NCI-H69 (cell line): ENCODE measurements at regions not wholly inside any gene's neighbourhood (a gene's known extent, or its start where the extent isn't known, plus 50 kb on each side); places are given as distances from the start of the nearest gene placed in this dataset.
"Not testable (repeated sequence)": the region's sequence is repeated elsewhere in the genome, so short reads cannot be mapped to it uniquely, and the experiment has no call there.

Experiments used
- DNase-seq: peaks from one replicate; lab custom pipeline; 2025; lab: John Stamatoyannopoulos, UW

DNA sequence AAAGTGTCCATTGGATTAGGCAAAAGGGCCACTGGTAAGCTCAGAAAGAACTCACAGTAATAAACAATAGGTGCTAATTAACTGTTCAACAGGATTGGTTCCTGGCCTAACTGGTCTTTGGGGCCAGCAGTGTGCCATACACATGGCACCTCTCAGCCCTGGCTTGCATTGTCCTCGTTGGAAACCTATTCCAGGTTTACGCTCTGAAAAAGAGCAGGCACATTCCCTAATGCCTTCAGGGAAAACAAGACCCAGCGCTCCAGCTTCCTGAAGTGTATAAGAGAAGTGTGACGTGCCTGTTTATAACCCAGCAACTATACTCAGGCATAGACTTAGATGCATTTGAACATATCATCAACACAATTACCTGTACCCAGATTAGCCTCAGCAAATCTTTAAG, 51.9 kb upstream of the RBM47 start:
- DNase-seq: no peak

DNA sequence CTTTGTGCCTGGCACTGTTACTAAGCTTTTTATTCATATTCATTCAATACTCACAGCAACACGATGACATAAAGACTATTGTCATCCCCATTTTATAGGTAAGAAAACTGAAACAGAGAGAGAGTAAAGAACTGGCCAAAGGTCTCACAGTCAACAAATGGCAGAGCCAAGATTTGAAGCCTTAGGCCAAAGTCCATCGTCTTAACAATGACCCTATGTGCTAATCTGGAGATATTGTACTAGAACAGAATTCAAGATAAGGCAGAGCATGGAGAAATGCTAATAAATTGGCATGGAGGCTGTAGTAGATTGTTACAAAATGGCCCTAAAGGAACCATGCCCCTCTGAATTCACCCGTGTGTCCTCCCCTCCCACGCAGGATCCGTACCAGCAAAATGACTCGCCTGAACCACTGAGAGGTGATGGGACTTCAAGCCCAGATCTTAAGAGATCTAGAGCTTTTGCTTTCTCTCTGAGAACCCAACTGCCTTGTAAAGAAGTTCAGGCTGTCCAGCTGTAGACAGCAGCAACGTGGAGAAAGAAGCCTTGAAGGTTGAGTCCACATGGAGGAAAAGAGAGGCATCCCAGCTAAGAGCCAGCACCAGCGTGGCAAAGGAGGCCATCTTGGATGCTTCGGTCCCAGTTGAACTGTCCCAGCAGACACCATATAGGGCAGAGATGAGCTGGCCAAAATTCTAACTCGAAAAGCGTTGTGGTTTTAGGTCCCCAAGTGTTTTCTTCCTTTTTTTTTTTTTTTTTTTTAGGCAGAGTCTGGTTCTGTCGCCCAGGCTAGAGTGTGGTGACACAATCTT, 52.8 kb upstream of the RBM47 start:
- DNase-seq: no peak

DNA sequence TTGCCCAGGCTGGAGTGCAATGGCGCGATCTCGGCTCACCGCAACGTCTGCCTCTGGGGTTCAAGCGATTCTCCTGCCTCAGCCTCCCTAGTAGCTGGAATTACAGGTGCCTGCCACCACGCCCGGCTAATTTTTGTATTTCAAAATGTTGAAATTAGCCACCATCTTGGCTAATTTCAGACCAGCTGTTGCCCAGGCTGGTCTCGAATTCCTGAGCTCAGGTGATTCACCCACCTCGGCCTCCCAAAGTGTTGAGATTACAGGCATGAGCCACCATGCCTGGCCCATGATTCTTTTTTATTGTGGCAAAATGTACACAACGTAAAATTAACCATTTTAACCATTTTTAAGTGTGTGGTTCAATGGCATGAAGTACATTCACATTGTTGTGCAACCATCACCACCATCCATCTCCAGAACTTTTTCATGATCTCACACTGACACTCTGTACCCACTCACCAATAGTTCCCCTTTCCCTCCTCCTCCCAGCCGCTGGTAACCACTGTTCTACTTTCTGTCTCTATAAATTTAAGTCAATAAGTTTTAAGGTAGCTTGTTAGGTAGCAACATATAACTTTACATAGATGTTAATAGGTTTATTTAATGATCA, 54.0 kb upstream of the RBM47 start:
- DNase-seq: not testable (repeated sequence)

DNA sequence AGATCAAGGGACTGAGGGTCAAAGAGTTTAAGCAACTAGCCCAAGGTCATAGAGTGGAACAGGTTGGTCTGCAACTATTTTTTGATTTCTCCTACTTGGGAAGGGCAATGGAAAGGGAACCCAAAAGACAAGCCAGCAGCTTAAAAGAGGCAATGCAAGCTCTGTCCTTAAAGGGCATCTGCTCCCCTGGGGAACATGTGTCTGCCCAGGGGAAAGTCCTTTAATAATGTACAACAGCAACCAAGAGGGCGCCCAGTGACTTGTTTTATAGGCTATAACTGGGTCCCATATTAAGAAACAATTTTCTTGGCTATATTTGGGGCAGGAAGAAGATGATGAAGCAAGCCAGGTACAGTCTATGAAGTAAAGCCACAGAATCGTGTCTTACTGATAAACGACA, 54.7 kb upstream of the RBM47 start:
- no peak for DNase-seq

DNA sequence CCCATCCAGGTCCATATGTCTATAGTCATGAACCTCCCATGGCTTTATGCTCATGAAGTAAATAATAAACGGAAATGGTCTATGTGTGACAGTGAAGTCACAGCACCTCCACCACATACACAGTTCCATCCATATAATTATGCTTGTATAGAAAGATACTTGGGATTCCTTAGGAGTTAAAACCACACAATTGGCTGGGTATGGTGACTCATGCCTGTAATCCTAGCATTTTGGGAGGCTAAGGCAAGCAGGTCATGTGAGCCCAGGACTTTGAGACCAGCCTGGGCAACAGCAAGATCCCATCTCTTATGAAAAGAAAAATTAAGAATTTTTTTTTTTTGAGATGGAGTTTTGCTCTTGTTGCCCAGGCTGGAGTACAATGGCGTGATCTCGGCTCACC, 55.6 kb upstream of the RBM47 start:
- no peak for DNase-seq

DNA sequence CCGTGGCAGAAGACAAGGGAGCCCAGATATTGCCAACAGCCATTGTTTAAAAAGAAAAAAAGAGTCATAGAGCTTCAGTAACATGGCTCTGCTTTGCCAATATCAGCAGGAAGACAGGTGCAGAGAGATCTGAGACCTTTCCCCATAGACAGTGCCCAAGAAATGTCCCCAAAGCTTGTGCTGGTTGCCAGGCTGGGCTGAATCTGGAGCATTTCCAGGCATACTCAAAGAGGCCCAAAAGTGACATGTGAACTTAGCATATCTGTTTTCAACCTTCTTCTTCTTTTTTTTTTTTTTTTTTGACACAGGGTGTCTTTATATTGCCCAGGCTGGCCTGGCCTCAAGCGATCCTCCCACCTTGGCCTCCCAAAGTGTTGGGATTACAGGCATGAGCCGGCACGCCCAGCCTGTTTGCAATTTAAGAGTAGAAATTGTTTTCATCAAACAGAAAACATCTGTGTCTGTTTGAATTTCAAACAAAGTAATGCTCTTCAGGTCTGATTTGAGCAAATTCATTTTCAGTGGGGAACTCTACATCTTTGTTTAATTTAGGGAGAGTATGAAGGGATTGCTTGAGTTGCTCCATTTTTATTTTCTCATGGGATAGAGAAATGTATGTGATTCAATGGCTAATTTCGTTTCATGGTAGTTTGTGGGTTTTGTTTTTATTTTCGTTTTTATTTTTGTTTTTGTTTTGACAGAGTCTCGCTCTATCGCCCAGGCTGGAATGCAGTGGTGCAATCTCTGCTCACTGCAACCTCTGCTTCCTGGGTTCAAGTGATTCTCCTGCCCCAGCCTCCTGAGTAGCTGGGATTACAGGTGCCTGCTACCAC, 56.6 kb upstream of the RBM47 start:
- DNase-seq: peak; percentile 40

DNA sequence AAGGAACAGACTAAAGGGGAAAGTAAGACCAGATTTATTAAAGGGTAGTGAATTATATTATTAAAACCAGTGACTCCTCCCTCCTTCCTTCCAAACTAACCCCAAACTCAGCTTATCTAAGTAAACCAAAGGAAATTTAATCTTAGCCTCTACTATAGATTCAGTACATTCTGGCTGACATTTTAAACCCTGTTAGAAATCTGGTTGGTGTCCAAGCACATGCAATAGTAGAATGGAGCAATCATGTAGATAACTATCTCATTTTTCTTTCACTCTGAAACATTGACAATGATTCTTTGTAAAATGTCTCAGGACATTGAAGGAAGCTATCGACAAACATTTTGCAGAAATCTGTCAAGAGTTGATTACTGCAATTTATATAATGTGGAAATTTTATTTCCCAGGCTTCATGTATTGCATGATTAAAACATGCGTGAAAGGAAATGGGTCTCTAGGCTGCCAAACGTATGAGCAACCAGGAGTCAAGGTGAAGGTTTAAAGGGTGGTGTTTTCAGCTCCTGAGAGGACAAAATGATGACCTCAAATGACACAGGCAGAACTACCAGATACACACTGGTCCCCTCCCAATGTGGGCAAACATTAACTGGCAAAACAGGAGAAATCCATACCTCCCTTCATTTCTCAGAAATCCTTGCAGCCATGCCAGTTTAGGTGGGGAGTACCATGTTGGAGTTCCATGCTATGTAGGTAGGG, 58.2 kb upstream of the RBM47 start:
- DNase-seq: no peak

DNA sequence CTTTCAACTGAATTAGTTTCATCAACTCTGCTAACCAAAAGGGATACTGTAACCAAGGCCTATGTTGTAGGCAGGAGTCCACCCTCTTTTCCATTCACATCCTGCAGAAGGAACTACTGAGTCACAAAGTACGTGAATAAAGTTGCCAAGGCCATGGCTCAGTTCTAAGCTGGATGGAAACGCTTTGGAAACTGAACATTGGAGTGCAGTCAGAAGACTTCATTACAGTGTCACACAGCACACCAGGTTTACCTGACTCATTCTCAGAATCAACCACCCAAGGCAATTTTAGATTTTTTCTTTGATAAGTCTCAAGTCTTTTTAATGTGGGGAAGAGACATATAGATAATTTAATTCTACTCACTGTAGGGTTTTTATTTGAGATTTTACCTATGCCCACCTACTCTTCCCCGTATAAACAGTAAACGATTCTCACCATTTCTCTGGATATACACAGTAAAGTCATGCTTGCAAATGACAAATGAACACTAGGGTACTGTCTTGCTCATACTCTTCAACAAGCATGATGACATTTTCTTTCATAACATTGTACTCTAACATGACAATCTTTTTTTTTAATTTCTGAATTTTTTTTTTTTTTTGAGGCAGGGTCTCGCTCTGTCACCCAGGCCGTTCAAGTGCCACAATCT, 58.9 kb upstream of the RBM47 start:
- no peak for DNase-seq

DNA sequence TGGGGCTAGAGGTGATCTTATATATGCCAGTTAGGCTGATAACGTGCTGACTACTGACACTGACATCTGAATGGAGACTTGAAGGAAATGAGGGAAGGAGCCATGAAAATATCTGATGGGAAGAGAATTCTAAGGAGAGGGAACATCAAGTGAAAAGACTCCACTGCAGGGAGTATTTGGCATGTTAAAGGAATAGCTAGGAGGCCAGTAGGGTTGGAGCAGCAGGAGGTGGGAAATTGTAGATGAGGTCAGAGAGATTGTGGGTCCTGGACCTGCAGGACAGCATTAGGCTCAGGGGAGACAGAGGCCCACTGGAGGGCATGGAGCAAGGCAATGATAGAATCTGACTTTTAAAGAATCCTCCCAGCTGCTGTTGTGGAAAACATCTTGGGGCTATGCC, 55.8 kb upstream of the NSUN7 start:
- no peak for DNase-seq

DNA sequence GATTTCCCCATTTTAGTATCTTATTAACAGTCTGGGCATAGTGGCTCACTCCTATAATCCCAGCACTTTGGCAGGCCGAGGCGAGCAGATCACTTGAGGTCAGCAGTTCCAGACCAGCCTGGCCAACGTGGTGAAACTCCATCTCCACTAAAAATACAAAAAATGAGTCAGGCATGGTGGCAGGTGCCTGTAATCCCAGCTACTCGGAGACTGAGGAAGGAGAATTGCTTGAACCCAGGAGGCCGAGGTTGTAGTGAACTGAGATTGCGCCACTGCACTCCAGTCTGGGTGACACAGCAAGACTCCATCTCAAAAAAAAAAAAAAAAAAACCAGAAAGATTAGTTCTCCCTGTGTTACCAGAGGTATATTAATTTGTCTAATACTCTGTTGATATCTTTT, 52.3 kb upstream of the NSUN7 start:
- not testable (repeated sequence) for DNase-seq

DNA sequence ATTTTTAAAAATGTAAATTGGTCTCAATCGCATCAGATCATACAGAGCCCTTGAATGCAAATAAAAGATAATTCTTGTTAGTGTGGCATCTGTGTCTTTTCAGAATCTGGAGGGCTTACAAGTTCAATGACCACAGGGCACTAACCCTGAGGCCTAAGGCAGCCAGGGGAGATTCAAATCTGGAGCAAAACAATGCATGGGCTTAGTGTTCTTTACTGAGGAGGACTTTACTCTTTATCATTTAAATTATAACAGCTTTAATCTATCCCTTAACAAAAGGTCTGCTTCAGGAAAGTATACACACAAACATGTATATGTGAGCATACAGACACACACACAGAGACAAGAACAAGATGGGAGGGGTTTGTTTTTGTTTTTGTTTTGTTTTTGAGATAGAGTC, 51.0 kb upstream of the NSUN7 start:
- no peak for DNase-seq

DNA sequence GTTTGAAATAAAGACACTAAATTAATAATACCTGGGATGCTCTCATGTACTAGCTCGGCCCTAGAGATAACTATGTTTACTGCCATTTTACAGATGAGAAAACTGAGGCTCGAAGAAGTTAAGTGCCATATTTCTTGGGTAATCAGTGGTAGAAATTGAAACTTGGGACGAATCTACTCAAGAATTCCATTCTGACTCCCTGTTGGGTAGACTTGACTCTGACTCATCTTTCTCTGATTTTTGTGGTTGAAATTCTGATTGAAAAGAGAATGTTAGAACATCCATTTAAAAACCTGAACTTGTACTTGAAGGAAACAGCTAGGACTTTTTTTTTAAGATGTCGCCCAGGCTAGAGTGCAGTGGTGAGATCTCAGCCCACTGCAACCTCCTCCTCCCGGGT, 50.1 kb upstream of the NSUN7 start:
- DNase-seq: no peak
